Esophagus squamous epithelium (tissue), 5 donors: ENCODE measurements at regions not wholly inside any gene's neighbourhood (a gene's known extent, or its start where the extent isn't known, plus 50 kb on each side); places are given as distances from the start of the nearest gene placed in this dataset.

ENCODE experiments used
- DNase-seq: peaks from one replicate; lab custom pipeline; 2025; lab: John Stamatoyannopoulos, UW
- H3K27ac ChIP-seq, 4 donors: fragments of 200-600 bp; sonication (generic); one replicate each; pipeline ENCODE4 v1.5.1; 2016 to 2019; ENCODE audit warnings: mild to moderate bottlenecking in 1 of 4
- H3K27me3 ChIP-seq, 4 donors: fragments of 200-600 bp; sonication (generic); 1 replicate in 3 of 4; 2 replicates in 1 of 4; pipeline versions ENCODE4 v1.5.1 to v1.6.0; 2017 to 2021; ENCODE audit warnings: antibody characterized with exemption in 1 of 4
- H3K36me3 ChIP-seq, 3 donors: fragments of 200-600 bp; sonication (generic); one replicate each; pipeline ENCODE4 v1.5.1; 2016 to 2019
- H3K4me1 ChIP-seq, 3 donors: fragments of 200-600 bp; sonication (generic); one replicate each; pipeline ENCODE4 v1.5.1; 2017 to 2019
- H3K4me3 ChIP-seq, 4 donors: fragments of 200-600 bp; sonication (generic); 1 replicate in 3 of 4; 2 replicates in 1 of 4; pipeline ENCODE4 v1.5.1; 2016 to 2019; ENCODE audit warnings: mild to moderate bottlenecking in 2 of 4, moderate library complexity in 1 of 4
- H3K9me3 ChIP-seq, 3 donors: fragments of 200-600 bp; sonication (generic); one replicate each; pipeline ENCODE4 v1.5.1; 2016 to 2019
- CTCF ChIP-seq, 6 experiments: fragments of 450-650 bp in 4 of 6; fragments of 200-600 bp in 2 of 6; sonication (generic) in 2 of 6; IDR thresholded peaks; one replicate each; pipeline ENCODE4 v1.5.1; 2016 to 2019; ENCODE audit warnings: antibody characterized with exemption in 6 of 6, mild to moderate bottlenecking in 4 of 6, moderate library complexity in 4 of 6
- POLR2A ChIP-seq, 4 donors: fragments of 450-650 bp; IDR thresholded peaks; one replicate each; pipeline ENCODE4 v1.6.1; 2017; ENCODE audit warnings: antibody characterized with exemption in 4 of 4, mild to moderate bottlenecking in 4 of 4, moderate library complexity in 3 of 4
- WGBS, 2 donors: methylation state at CpG; one replicate each; pipeline ENCODE4 v1.1.5; 2018; 5-methylcytosine and 5-hydroxymethylcytosine counted together
- intact Hi-C: fragments of 100-400 bp; cut with DNase I; formaldehyde crosslinking; loops from one replicate; pipeline ENCODE4 v1.15.0; 2022
- donor health status: DM: yes; HTN: yes; CAD: no.

GRCh38 chr1:4944072-4944471, 289.7 kb downstream of the AJAP1 start:
- no peak overlapping the region for H3K27ac ChIP-seq
- DNase-seq: no peak
- H3K4me3 ChIP-seq: no peak overlapping the region
- 52 to 67% methylated on average over 5 of the region's 5 CpGs for WGBS, 2 donors
- no peaks in the 10 kb centered on the region for H3K4me1 ChIP-seq
- no peaks in the 10 kb centered on the region for H3K27me3 ChIP-seq
- TF ChIP-seq CTCF (IDR thresholded peaks at IDR 0.05): no peak
- TF ChIP-seq POLR2A (IDR thresholded peaks at IDR 0.05): no peak
- no peaks in the 10 kb centered on the region for H3K9me3 ChIP-seq
- intact Hi-C loops: no loop called here
- no peaks in the 10 kb centered on the region for H3K36me3 ChIP-seq

- Histone ChIP-seq H3K36me3 (no peaks in the 10 kb centered on the region), H3K4me1 (no peaks in the 10 kb centered on the region), H3K27ac (no peak overlapping the region), H3K27me3 (no peaks in the 10 kb centered on the region), H3K4me3 (no peak overlapping the region), H3K9me3 (no peaks in the 10 kb centered on the region)
- TF ChIP-seq POLR2A (IDR thresholded peaks at IDR 0.05): no peak
- no peak for DNase-seq
- WGBS, 2 donors: 71 to 77% methylated on average over 6 of the region's 6 CpGs
- intact Hi-C loops: no loop called here
Observed at GRCh38 chr1:4939266-4939665, 284.9 kb downstream of the AJAP1 start.

- intact Hi-C loops: no loop called here
- no peak for TF ChIP-seq POLR2A (IDR thresholded peaks at IDR 0.05)
- H3K9me3 ChIP-seq: no peaks in the 10 kb centered on the region
- no peaks in the 10 kb centered on the region for H3K27me3 ChIP-seq
- H3K4me1 ChIP-seq: no peaks in the 10 kb centered on the region
- H3K27ac ChIP-seq: no peak overlapping the region
- H3K36me3 ChIP-seq: no peaks in the 10 kb centered on the region
- 91 to 93% methylated on average over 9 to 11 of the region's 11 CpGs for WGBS, 2 donors
- no peak overlapping the region for H3K4me3 ChIP-seq
- DNase-seq: no peak
Observed at GRCh38 chr1:4937876-4938534, 283.6 kb downstream of the AJAP1 start.

- DNase-seq: no peak
- H3K4me1 ChIP-seq: no peaks in the 10 kb centered on the region
- no peak overlapping the region for H3K27ac ChIP-seq
- no peak overlapping the region for H3K4me3 ChIP-seq
- peaks cover 0 to 2% (median 0%) of the 10 kb centered on the region in 4 donors for H3K27me3 ChIP-seq
- intact Hi-C loops: no loop called here
- TF ChIP-seq CTCF (IDR thresholded peaks at IDR 0.05): no peak
- TF ChIP-seq POLR2A (IDR thresholded peaks at IDR 0.05): no peak
- H3K9me3 ChIP-seq: no peaks in the 10 kb centered on the region
- no peaks in the 10 kb centered on the region for H3K36me3 ChIP-seq
- 71% methylated on average over 4 of the region's 4 CpGs; no CpG with 5 or more reads in 1 of the 2 donors for WGBS, 2 donors
Observed at GRCh38 chr1:4935807-4936206, 281.4 kb downstream of the AJAP1 start.

- no peaks in the 10 kb centered on the region for H3K36me3 ChIP-seq
- H3K27ac ChIP-seq: no peak overlapping the region
- TF ChIP-seq POLR2A (IDR thresholded peaks at IDR 0.05) (no peak), CTCF (IDR thresholded peaks at IDR 0.05) (no peak)
- DNase-seq: no peak
- no peak overlapping the region for H3K4me3 ChIP-seq
- intact Hi-C loops: no loop called here
- no peaks in the 10 kb centered on the region for H3K9me3 ChIP-seq
- WGBS, 2 donors: 80 to 90% methylated on average over 2 of the region's 2 CpGs
- H3K27me3 ChIP-seq: peaks cover 0 to 13% (median 0%) of the 10 kb centered on the region in 4 donors
- H3K4me1 ChIP-seq: no peaks in the 10 kb centered on the region
Observed at GRCh38 chr1:4933232-4933631, 278.8 kb downstream of the AJAP1 start.

GRCh38 chr1:4932311-4933030, 278.1 kb downstream of the AJAP1 start:
- no peak overlapping the region for H3K27ac ChIP-seq
- no peak for DNase-seq
- peaks cover 0 to 20% (median 0%) of the 10 kb centered on the region in 4 donors for H3K27me3 ChIP-seq
- intact Hi-C loops: no loop called here
- H3K36me3 ChIP-seq: no peaks in the 10 kb centered on the region
- TF ChIP-seq POLR2A (IDR thresholded peaks at IDR 0.05): no peak
- TF ChIP-seq CTCF (IDR thresholded peaks at IDR 0.05): no peak
- H3K4me3 ChIP-seq: no peak overlapping the region
- WGBS, 2 donors: 72 to 78% methylated on average over 14 to 15 of the region's 15 CpGs
- no peaks in the 10 kb centered on the region for H3K9me3 ChIP-seq
- no peaks in the 10 kb centered on the region for H3K4me1 ChIP-seq
